CD1c-positive myeloid dendritic cell (primary cell): ENCODE measurements at regions not wholly inside any gene's neighbourhood (a gene's known extent, or its start where the extent isn't known, plus 50 kb on each side); places are given as distances from the start of the nearest gene placed in this dataset.

Experiments
- DNase-seq: peaks from one replicate; pipeline ENCODE4 v3.0.0-alpha.2; 2016; ENCODE audit errors: extremely low spot score

- no peak for DNase-seq
These were observed 592.7 kb upstream of the PSMD7 start for GRCh38 chr16:73703891-73704290.

GRCh38 chr16:73697336-73697735, 599.3 kb upstream of the PSMD7 start:
- no peak for DNase-seq

- no peak for DNase-seq
These were observed 603.8 kb upstream of the PSMD7 start for GRCh38 chr16:73692861-73693260.

- no peak for DNase-seq
These were observed 612.8 kb upstream of the PSMD7 start for GRCh38 chr16:73683804-73684203.

GRCh38 chr16:73672135-73672534, 624.2 kb upstream of the ZFHX3 start:
- no peak for DNase-seq

GRCh38 chr16:73670836-73671820, 623.2 kb upstream of the ZFHX3 start:
- DNase-seq: no peak

GRCh38 chr16:73669535-73670274, 621.8 kb upstream of the ZFHX3 start:
- DNase-seq: no peak

- no peak for DNase-seq
These were observed 615.8 kb upstream of the ZFHX3 start for GRCh38 chr16:73663720-73664119.

- DNase-seq: no peak
These were observed 588.3 kb upstream of the ZFHX3 start for GRCh38 chr16:73636196-73636595.

GRCh38 chr16:73629011-73629410, 581.1 kb upstream of the ZFHX3 start:
- DNase-seq: no peak

- no peak for DNase-seq
These were observed 569.8 kb upstream of the ZFHX3 start for GRCh38 chr16:73617738-73618137.

- no peak for DNase-seq
These were observed 568.8 kb upstream of the ZFHX3 start for GRCh38 chr16:73616770-73617169.

GRCh38 chr16:73616166-73616753, 568.3 kb upstream of the ZFHX3 start:
- DNase-seq: no peak

GRCh38 chr16:73615071-73615940, 567.4 kb upstream of the ZFHX3 start:
- DNase-seq: no peak

- no peak for DNase-seq
These were observed 566.2 kb upstream of the ZFHX3 start for GRCh38 chr16:73614131-73614530.

- no peak for DNase-seq
These were observed 562.8 kb upstream of the ZFHX3 start for GRCh38 chr16:73610605-73611156.

GRCh38 chr16:73610160-73610559, 562.2 kb upstream of the ZFHX3 start:
- no peak for DNase-seq

- no peak for DNase-seq
These were observed 561.0 kb upstream of the ZFHX3 start for GRCh38 chr16:73608911-73609310.

- DNase-seq: no peak
These were observed 557.4 kb upstream of the ZFHX3 start for GRCh38 chr16:73605309-73605708.

- no peak for DNase-seq
These were observed 554.0 kb upstream of the ZFHX3 start for GRCh38 chr16:73601911-73602310.

GRCh38 chr16:73599870-73600269, 551.9 kb upstream of the ZFHX3 start:
- no peak for DNase-seq
